ENCODE measurements at regions not wholly inside any gene's neighbourhood (a gene's known extent, or its start where the extent isn't known, plus 50 kb on each side); places are given as distances from the start of the nearest gene placed in this dataset.

DNA sequence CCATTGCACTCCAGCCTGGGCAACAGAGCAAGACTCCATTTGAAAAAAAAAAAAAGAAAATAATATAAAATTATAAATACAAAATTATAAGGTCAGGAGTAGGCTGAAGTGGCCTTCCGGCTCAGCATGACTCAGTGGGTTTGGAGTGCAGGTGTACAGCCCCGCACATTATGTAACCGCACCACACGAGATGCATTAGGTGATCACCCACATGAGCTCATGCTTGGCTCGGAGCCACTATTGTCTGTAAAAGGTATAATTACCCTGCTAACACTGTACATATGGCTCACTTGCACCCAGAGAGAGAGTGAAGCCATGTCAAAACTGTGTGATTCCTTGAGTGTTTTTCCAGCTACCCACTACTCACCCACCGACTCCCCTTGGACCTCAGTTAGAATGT, 557.0 kb downstream of the SLC6A15 start:
- Histone ChIP-seq H3K27ac (ENCODE audit: low read depth, low read length) (no peak overlapping the region), H3K56ac (ENCODE audit: low read length) (no peak overlapping the region), H3K18ac (ENCODE audit: low read length) (no peak overlapping the region), H3K4me3 (ENCODE audit: low read length) (no peak overlapping the region), H3K23ac (ENCODE audit: low read length) (no peak overlapping the region), H3K36me3 (ENCODE audit: control insufficient read depth, insufficient read depth, low read length) (no peaks in the 10 kb centered on the region), H3K4me1 (ENCODE audit: control insufficient read depth, low read depth, low read length) (no peaks in the 10 kb centered on the region), H3K79me2 (ENCODE audit: control insufficient read depth, insufficient read depth, low read length) (no peaks in the 10 kb centered on the region), H3K27me3 (ENCODE audit: insufficient read depth, low read length, poor library complexity) (no peaks in the 10 kb centered on the region), H3K4ac (ENCODE audit: low read depth, low read length) (no peak overlapping the region), H4K8ac (ENCODE audit: low read depth, low read length) (no peak overlapping the region), H2BK15ac (replicated peaks; ENCODE audit: low read depth) (no peak overlapping the region), H4K5ac (ENCODE audit: low read length) (no peak overlapping the region), H2BK5ac (ENCODE audit: low read length) (no peak overlapping the region), H2AK5ac (ENCODE audit: low read length) (no peak overlapping the region), H2BK120ac (ENCODE audit: low read depth, low read length) (no peak overlapping the region), H3K4me2 (ENCODE audit: low read length) (no peak overlapping the region), H3K9ac (ENCODE audit: low read length) (no peak overlapping the region), H3K79me1 (ENCODE audit: low read length) (no peaks in the 10 kb centered on the region)
- DNase-seq = no peak
- WGBS (ENCODE audit: extremely low coverage, insufficient coverage, low lambda C conversion rate) = no CpG with 5 or more reads among the region's 6 CpGs

DNA sequence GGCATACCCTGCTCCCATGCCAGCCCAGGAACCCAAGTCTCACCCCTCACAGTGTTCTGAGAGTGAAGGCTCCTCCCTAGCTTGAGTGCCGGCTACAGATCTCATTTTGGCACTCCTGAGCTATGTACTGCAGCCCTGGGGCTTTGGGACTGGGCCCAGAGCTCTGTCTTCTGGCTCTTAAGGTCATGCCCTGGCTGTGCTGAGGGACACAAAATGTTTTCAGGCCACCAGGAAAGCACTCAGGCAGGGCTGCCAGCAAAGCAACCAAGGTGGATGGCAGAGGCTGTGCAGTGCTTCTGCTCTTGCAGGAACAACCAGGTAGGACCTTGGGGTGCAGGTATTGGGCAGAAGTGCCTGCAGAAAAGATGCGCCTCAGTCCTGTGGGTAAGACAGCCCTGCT, 564.0 kb downstream of the SLC6A15 start:
- no peak overlapping the region for H3K4me3 ChIP-seq (ENCODE audit: low read length)
- H3K36me3 ChIP-seq (ENCODE audit: control insufficient read depth, insufficient read depth, low read length) = no peaks in the 10 kb centered on the region
- no peak overlapping the region for H2BK120ac ChIP-seq (ENCODE audit: low read depth, low read length)
- H2BK15ac ChIP-seq (replicated peaks; ENCODE audit: low read depth) = no peak overlapping the region
- no peaks in the 10 kb centered on the region for H3K79me2 ChIP-seq (ENCODE audit: control insufficient read depth, insufficient read depth, low read length)
- H3K79me1 ChIP-seq (ENCODE audit: low read length) = no peaks in the 10 kb centered on the region
- H3K4me1 ChIP-seq (ENCODE audit: control insufficient read depth, low read depth, low read length) = no peaks in the 10 kb centered on the region
- no peak overlapping the region for H2BK5ac ChIP-seq (ENCODE audit: low read length)
- H4K5ac ChIP-seq (ENCODE audit: low read length) = no peak overlapping the region
- no peak overlapping the region for H3K23ac ChIP-seq (ENCODE audit: low read length)
- no peak overlapping the region for H2AK5ac ChIP-seq (ENCODE audit: low read length)
- H3K27ac ChIP-seq (ENCODE audit: low read depth, low read length) = no peak overlapping the region
- DNase-seq = no peak
- no peak overlapping the region for H3K4me2 ChIP-seq (ENCODE audit: low read length)
- WGBS (ENCODE audit: extremely low coverage, insufficient coverage, low lambda C conversion rate) = no CpG with 5 or more reads among the region's 2 CpGs
- H3K9ac ChIP-seq (ENCODE audit: low read length) = no peak overlapping the region
- H3K18ac ChIP-seq (ENCODE audit: low read length) = no peak overlapping the region
- no peak overlapping the region for H3K4ac ChIP-seq (ENCODE audit: low read depth, low read length)
- no peak overlapping the region for H4K8ac ChIP-seq (ENCODE audit: low read depth, low read length)
- no peaks in the 10 kb centered on the region for H3K27me3 ChIP-seq (ENCODE audit: insufficient read depth, low read length, poor library complexity)
- no peak overlapping the region for H3K56ac ChIP-seq (ENCODE audit: low read length)

DNA sequence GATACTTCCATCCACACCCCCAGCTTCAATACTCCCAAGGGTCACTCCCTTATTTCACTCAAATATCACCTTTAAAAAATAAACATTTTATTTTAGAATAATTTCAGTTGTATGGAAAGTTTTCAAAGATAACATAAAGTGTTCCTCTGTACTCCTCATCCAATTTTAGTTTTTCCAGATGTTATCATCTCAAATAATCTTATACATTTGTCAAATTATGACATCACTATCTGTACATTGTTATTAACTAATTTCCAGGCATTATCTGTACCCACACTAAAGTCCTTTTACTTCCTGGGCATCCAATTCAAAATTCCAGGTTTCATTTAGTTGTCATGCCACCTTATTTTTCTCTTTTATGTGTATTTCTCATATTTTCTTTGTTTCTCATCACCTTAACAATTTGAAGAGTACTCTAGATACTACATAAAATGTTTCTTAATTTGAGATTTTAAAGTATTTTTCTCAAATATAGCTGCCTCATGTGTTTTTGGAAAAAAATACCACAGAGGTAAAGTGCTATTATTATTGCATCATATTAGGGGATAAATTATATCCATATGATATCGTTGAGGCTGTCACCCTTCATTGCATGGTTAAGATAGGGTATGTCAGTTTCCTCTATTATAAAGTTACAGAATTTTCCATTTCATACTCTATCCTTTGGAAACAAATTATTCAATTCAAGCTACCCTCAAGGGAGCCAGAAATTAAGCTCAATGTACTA, 571.0 kb downstream of the SLC6A15 start:
- Histone ChIP-seq H2BK120ac (ENCODE audit: low read depth, low read length) (no peak overlapping the region), H2BK15ac (replicated peaks; ENCODE audit: low read depth) (no peak overlapping the region), H3K79me2 (ENCODE audit: control insufficient read depth, insufficient read depth, low read length) (no peaks in the 10 kb centered on the region), H3K27me3 (ENCODE audit: insufficient read depth, low read length, poor library complexity) (no peaks in the 10 kb centered on the region), H3K4me3 (ENCODE audit: low read length) (no peak overlapping the region), H4K5ac (ENCODE audit: low read length) (no peak overlapping the region), H2AK5ac (ENCODE audit: low read length) (no peak overlapping the region), H3K23ac (ENCODE audit: low read length) (no peak overlapping the region), H3K79me1 (ENCODE audit: low read length) (no peaks in the 10 kb centered on the region), H3K27ac (ENCODE audit: low read depth, low read length) (no peak overlapping the region), H3K56ac (ENCODE audit: low read length) (no peak overlapping the region), H3K36me3 (ENCODE audit: control insufficient read depth, insufficient read depth, low read length) (no peaks in the 10 kb centered on the region), H3K9ac (ENCODE audit: low read length) (no peak overlapping the region), H3K4me2 (ENCODE audit: low read length) (no peak overlapping the region), H3K4ac (ENCODE audit: low read depth, low read length) (no peak overlapping the region), H2BK5ac (ENCODE audit: low read length) (no peak overlapping the region), H3K18ac (ENCODE audit: low read length) (no peak overlapping the region), H3K4me1 (ENCODE audit: control insufficient read depth, low read depth, low read length) (no peaks in the 10 kb centered on the region), H4K8ac (ENCODE audit: low read depth, low read length) (no peak overlapping the region)
- no CpG with 5 or more reads among the region's 1 CpG for WGBS (ENCODE audit: extremely low coverage, insufficient coverage, low lambda C conversion rate)
- DNase-seq = no peak

DNA sequence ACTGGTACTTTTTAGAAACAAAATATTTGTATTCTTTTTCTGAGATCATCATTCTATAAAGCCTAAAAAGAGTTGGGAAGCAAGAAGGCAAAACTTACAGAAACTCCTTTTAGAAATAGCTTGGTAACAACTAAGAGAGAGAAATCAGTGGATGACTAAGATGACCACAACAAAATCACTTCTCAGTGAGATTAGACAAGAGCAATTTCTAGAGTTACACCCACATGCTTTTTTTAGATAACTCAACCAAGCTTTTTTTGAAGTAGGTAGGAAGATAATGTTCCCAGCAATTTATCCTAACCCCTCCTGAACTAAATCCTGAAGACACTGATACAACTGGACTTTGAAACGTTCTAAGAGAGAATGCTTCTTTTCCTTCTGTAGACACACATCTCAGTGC, 576.4 kb downstream of the SLC6A15 start:
- Histone ChIP-seq H4K5ac (ENCODE audit: low read length) (no peak overlapping the region), H3K4ac (ENCODE audit: low read depth, low read length) (no peak overlapping the region), H3K36me3 (ENCODE audit: control insufficient read depth, insufficient read depth, low read length) (no peaks in the 10 kb centered on the region), H3K9ac (ENCODE audit: low read length) (no peak overlapping the region), H2BK5ac (ENCODE audit: low read length) (no peak overlapping the region), H3K79me2 (ENCODE audit: control insufficient read depth, insufficient read depth, low read length) (no peaks in the 10 kb centered on the region), H3K4me1 (ENCODE audit: control insufficient read depth, low read depth, low read length) (no peaks in the 10 kb centered on the region), H3K27ac (ENCODE audit: low read depth, low read length) (no peak overlapping the region), H2AK5ac (ENCODE audit: low read length) (no peak overlapping the region), H3K4me3 (ENCODE audit: low read length) (no peak overlapping the region), H3K79me1 (ENCODE audit: low read length) (no peaks in the 10 kb centered on the region), H3K27me3 (ENCODE audit: insufficient read depth, low read length, poor library complexity) (no peaks in the 10 kb centered on the region), H3K56ac (ENCODE audit: low read length) (no peak overlapping the region), H3K23ac (ENCODE audit: low read length) (no peak overlapping the region), H3K4me2 (ENCODE audit: low read length) (no peak overlapping the region), H2BK120ac (ENCODE audit: low read depth, low read length) (no peak overlapping the region), H2BK15ac (replicated peaks; ENCODE audit: low read depth) (no peak overlapping the region), H3K18ac (ENCODE audit: low read length) (no peak overlapping the region), H4K8ac (ENCODE audit: low read depth, low read length) (no peak overlapping the region)
- no CpG with 5 or more reads among the region's 1 CpG for WGBS (ENCODE audit: extremely low coverage, insufficient coverage, low lambda C conversion rate)
- DNase-seq = no peak

DNA sequence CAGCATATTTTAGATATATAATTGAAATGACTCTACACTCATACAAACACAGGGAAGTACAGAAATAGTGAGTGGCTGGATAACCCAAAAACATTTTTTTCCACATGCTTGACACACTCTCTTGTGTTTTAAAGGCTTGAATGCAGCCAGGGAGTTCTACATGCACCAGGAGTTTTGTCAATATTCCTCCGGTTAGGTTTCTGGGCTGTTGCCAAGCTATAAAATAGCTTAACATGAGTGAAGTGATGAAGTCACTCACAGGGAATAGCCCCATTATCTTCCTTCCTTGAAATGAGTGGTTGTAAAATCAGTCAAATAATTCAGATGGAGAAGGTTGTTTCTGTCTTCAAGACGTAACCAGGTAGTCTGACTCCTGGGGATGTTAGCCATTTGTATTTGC, 582.7 kb downstream of the SLC6A15 start:
- no peak overlapping the region for H4K8ac ChIP-seq (ENCODE audit: low read depth, low read length)
- H3K56ac ChIP-seq (ENCODE audit: low read length) = no peak overlapping the region
- no peak overlapping the region for H3K4ac ChIP-seq (ENCODE audit: low read depth, low read length)
- no peaks in the 10 kb centered on the region for H3K79me2 ChIP-seq (ENCODE audit: control insufficient read depth, insufficient read depth, low read length)
- no peak overlapping the region for H2BK5ac ChIP-seq (ENCODE audit: low read length)
- no peaks in the 10 kb centered on the region for H3K36me3 ChIP-seq (ENCODE audit: control insufficient read depth, insufficient read depth, low read length)
- no peak overlapping the region for H3K23ac ChIP-seq (ENCODE audit: low read length)
- no peaks in the 10 kb centered on the region for H3K4me1 ChIP-seq (ENCODE audit: control insufficient read depth, low read depth, low read length)
- DNase-seq = no peak
- no peaks in the 10 kb centered on the region for H3K79me1 ChIP-seq (ENCODE audit: low read length)
- WGBS (ENCODE audit: extremely low coverage, insufficient coverage, low lambda C conversion rate) = no CpG with 5 or more reads among the region's 2 CpGs
- no peak overlapping the region for H3K4me3 ChIP-seq (ENCODE audit: low read length)
- no peak overlapping the region for H3K18ac ChIP-seq (ENCODE audit: low read length)
- no peak overlapping the region for H3K4me2 ChIP-seq (ENCODE audit: low read length)
- H2AK5ac ChIP-seq (ENCODE audit: low read length) = no peak overlapping the region
- no peak overlapping the region for H2BK120ac ChIP-seq (ENCODE audit: low read depth, low read length)
- no peak overlapping the region for H2BK15ac ChIP-seq (replicated peaks; ENCODE audit: low read depth)
- H4K5ac ChIP-seq (ENCODE audit: low read length) = no peak overlapping the region
- no peak overlapping the region for H3K27ac ChIP-seq (ENCODE audit: low read depth, low read length)
- H3K27me3 ChIP-seq (ENCODE audit: insufficient read depth, low read length, poor library complexity) = no peaks in the 10 kb centered on the region
- no peak overlapping the region for H3K9ac ChIP-seq (ENCODE audit: low read length)

DNA sequence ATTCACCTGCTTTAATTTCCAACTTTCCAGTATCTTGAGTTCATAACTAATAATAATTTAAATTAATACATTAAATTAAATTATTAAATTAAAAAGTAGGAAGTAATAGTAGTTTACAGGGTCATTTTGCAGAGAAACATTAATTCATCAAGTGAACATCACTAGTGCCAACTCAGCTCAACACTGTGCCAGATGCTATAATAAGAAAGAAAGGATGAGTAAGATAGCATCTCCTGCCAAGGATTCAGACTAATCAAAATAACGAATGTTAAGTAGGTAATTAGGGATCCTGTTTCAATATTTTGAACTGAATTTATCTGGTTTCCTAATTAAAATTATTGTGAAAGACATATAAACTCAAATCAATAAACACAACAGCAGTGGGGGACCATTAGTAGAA, 596.7 kb downstream of the SLC6A15 start:
- H4K5ac ChIP-seq (ENCODE audit: low read length) = no peak overlapping the region
- WGBS (ENCODE audit: extremely low coverage, insufficient coverage, low lambda C conversion rate) = no CpG with 5 or more reads among the region's 1 CpG

More for the DNA sequence above, 596.7 kb downstream of the SLC6A15 start:
- Histone ChIP-seq H2AK5ac (ENCODE audit: low read length) (no peak overlapping the region), H3K4me3 (ENCODE audit: low read length) (no peak overlapping the region), H3K9ac (ENCODE audit: low read length) (no peak overlapping the region), H3K36me3 (ENCODE audit: control insufficient read depth, insufficient read depth, low read length) (no peaks in the 10 kb centered on the region), H2BK15ac (replicated peaks; ENCODE audit: low read depth) (no peak overlapping the region), H2BK5ac (ENCODE audit: low read length) (no peak overlapping the region), H3K79me1 (ENCODE audit: low read length) (no peaks in the 10 kb centered on the region), H3K27ac (ENCODE audit: low read depth, low read length) (no peak overlapping the region), H3K4me2 (ENCODE audit: low read length) (no peak overlapping the region), H4K8ac (ENCODE audit: low read depth, low read length) (no peak overlapping the region), H3K79me2 (ENCODE audit: control insufficient read depth, insufficient read depth, low read length) (no peaks in the 10 kb centered on the region), H3K56ac (ENCODE audit: low read length) (no peak overlapping the region), H3K18ac (ENCODE audit: low read length) (no peak overlapping the region), H2BK120ac (ENCODE audit: low read depth, low read length) (no peak overlapping the region), H3K4ac (ENCODE audit: low read depth, low read length) (no peak overlapping the region), H3K27me3 (ENCODE audit: insufficient read depth, low read length, poor library complexity) (no peaks in the 10 kb centered on the region), H3K23ac (ENCODE audit: low read length) (no peak overlapping the region), H3K4me1 (ENCODE audit: control insufficient read depth, low read depth, low read length) (no peaks in the 10 kb centered on the region)
- no peak for DNase-seq
